Kidney epithelial cell (primary cell): ENCODE measurements at regions not wholly inside any gene's neighbourhood (a gene's known extent, or its start where the extent isn't known, plus 50 kb on each side); places are given as distances from the start of the nearest gene placed in this dataset.

Experiments
- DNase-seq: peaks from one replicate; pipeline ENCODE4 v3.0.0-alpha.2; 2010; ENCODE audit warnings: low read depth
- H3K27me3 ChIP-seq: 2 replicates; pipeline ENCODE4 v1.6.0; 2011; ENCODE audit warnings: low read length; ENCODE audit not compliant: control insufficient read depth, insufficient read depth
- H3K36me3 ChIP-seq: 2 replicates; pipeline ENCODE4 v1.5.1; 2011; ENCODE audit warnings: low read length; ENCODE audit not compliant: control insufficient read depth, insufficient read depth
- H3K4me3 ChIP-seq: 2 replicates; pipeline ENCODE4 v1.5.1; 2011; ENCODE audit warnings: low read depth, mild to moderate bottlenecking, control low read depth, low read length
- CTCF ChIP-seq: IDR thresholded peaks from 2 replicates; pipeline ENCODE4 v1.5.1; 2011; ENCODE audit warnings: mild to moderate bottlenecking, moderate library complexity, low read length, control low read depth, inconsistent platforms; ENCODE audit not compliant: insufficient read depth, poor library complexity, severe bottlenecking

DNA sequence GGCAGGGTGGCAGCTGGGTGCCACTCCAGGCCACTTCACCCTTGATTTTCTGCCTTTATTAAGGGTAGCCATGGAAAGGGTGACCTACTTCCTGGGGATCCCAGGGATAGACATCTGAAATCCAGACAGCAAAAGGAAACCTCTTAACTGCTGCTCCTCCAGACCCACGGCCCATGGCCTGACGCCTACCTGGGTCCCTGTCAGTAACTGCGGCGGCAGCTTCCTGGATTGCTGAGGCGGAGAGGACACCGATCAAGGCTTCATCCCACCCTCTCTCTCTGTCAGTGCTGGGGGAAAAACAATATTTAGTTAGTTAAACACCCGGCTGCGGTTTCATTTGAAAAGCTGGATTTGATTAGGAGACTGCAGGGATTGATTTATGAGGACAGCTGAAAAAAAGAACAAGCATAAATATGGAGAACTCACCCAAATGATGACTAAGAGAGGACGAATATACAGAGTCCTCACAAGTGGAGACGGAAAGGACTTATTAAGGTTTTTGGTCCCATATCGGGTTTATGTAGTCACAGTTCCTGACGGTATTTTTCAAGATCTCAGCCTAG lies 158.7 kb upstream of the KLF4 start:
- H3K27me3 ChIP-seq: no peaks in the 10 kb centered on the region
- no peaks in the 10 kb centered on the region for H3K36me3 ChIP-seq
- no peak for TF ChIP-seq CTCF
- no peak for DNase-seq
- H3K4me3 ChIP-seq: no peak overlapping the region

- Histone ChIP-seq H3K4me3 (no peak overlapping the region), H3K36me3 (no peaks in the 10 kb centered on the region), H3K27me3 (no peaks in the 10 kb centered on the region)
- no peak for TF ChIP-seq CTCF
- no peak for DNase-seq
Observed at GRCh38 chr9:107647611-107648010, 158.0 kb upstream of the KLF4 start.

- no peak for TF ChIP-seq CTCF
- no peak for DNase-seq
Observed at GRCh38 chr9:107647141-107647540, 157.6 kb upstream of the KLF4 start.

GRCh38 chr9:107645464-107645833 lies 155.9 kb upstream of the KLF4 start:
- H3K27me3 ChIP-seq: no peaks in the 10 kb centered on the region
- no peak for DNase-seq
- H3K4me3 ChIP-seq: no peak overlapping the region
- no peak for TF ChIP-seq CTCF
- H3K36me3 ChIP-seq: no peaks in the 10 kb centered on the region

More at GRCh38 chr9:107647141-107647540, 157.6 kb upstream of the KLF4 start:
- Histone ChIP-seq H3K27me3 (no peaks in the 10 kb centered on the region), H3K36me3 (no peaks in the 10 kb centered on the region), H3K4me3 (no peak overlapping the region)

DNA sequence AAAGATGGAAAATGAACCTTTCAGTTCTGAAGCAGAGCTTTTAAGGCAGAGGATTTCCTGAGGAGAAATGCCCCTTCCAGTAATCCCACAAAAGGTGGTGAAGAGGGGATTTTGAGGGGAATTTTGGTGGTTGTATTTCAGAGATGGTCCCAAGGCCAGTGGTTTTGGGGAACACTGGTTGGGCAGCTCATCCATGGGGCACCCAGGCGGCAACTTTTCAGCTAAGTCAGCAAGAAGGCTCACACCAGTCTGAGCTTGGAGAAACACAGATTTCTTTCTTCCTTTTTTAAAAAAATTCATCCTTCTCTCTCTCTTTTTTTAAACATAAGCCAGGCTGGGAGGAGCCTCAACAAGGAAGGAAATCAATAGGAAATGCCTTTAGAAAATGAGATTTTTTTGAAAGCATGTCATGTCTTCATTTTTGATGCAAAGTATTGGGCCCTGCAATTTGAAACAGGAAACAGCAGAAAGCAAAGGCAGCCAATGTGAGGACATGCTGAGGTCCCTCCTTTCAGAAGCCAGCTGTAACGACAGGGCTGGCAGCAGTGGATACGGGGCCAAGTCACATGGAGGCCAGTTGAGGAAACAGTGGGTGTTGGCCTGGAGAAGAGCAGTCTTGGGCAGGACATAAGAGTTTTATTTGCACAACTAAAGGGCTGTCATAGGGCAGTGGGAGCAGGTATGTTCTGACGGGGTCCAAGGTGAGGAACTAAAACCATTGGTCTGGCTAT lies 155.3 kb upstream of the KLF4 start:
- H3K27me3 ChIP-seq: no peaks in the 10 kb centered on the region
- DNase-seq: no peak
- H3K36me3 ChIP-seq: no peaks in the 10 kb centered on the region
- TF ChIP-seq CTCF: no peak
- H3K4me3 ChIP-seq: no peak overlapping the region

DNA sequence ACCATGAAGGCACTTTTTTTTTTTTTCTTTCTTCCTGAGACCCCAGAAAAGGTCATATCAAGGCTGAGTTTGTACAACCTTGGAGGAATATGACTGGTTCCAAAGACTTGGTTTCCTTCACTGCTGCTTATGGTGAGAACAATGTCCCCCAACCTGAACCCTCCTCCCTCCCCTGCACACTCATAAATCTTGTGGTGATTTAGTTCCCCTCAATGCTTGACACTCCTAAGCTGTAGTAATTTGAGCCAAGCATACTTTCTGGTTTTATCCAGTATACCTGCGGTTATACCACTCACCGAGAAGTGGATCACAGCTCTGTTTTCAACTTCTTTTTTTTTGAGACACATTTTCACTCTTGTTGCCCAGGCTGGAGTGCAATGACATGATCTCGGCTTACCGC lies 149.9 kb upstream of the KLF4 start:
- Histone ChIP-seq H3K36me3 (no peaks in the 10 kb centered on the region), H3K27me3 (no peaks in the 10 kb centered on the region), H3K4me3 (no peak overlapping the region)
- no peak for DNase-seq
- no peak for TF ChIP-seq CTCF
